T-helper 2 cell treated with Interferon-gamma antibody and Interleukin-4, amounts not matched to agents 100 ng/mL and 5 ng/mL, for 36 hours (primary cell): ENCODE measurements at regions not wholly inside any gene's neighbourhood (a gene's known extent, or its start where the extent isn't known, plus 50 kb on each side); places are given as distances from the start of the nearest gene placed in this dataset.
"Not testable (repeated sequence)": the region's sequence is repeated elsewhere in the genome, so short reads cannot be mapped to it uniquely, and the experiment has no call there.

Experiments used
- intact Hi-C: fragments of 100-400 bp; cut with micrococcal nuclease; formaldehyde crosslinking; loops from one replicate; pipeline ENCODE4 v1.15.1; 2023

DNA sequence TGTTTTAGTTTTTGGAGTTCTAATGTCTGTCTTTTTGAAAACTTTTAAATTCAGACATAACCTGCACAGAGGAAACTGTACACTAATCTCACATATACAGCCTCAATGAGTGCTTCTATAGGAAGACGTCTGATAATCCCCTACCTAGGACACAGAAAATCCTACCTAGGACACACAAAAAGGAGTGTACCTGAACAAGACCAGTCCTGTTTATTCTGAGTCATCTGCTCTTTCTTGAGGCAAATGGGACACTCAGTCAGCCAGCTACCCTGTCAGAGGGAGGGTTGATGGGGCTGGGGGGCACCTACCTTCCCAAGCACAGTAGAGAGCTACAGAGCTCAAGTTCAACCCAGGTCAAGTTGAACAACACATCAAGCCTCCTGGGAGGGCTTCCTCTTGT, 346.6 kb upstream of the NCAM1 start:
- intact Hi-C loops, result no loop called here

DNA sequence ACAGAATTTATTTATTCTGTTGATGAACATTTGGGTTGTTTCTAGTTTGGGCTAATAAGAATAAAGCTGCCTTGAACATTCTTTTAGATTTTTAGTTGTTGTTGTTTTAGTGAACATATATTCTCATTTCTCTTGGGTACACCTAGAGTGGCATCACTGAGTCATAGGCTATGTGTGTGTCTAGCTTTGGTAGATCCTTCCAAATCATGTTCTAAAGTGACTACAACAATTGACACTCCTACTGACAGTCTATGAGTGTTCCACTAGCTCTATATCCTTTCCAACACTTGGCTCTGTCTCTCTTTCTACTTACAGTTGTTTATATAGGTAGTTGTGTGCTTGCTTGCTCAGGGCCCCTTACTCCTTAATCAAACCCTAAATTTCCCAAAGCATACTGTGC, 346.0 kb upstream of the NCAM1 start:
- intact Hi-C loops, result no loop called here

- intact Hi-C loops, result no loop called here
Measured at GRCh38 chr11:112615891-112616290, 345.3 kb upstream of the NCAM1 start.

GRCh38 chr11:112616327-112617097, 344.7 kb upstream of the NCAM1 start:
- intact Hi-C loops, result no loop called here

DNA sequence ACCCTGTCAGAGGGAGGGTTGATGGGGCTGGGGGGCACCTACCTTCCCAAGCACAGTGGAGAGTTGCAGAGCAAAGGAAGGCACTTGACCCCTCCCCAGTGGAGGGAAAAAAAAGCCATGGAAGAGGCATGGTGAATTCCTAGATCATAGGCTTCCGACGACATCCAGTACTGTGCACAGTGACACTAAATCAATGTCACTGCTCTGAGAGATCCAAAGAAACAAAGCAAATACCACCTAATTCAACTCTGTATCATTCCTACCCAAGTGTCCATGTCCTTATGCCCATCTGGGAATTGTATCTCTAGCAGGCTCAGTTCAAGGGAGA, 344.2 kb upstream of the NCAM1 start:
- intact Hi-C loops, result no loop called here

DNA sequence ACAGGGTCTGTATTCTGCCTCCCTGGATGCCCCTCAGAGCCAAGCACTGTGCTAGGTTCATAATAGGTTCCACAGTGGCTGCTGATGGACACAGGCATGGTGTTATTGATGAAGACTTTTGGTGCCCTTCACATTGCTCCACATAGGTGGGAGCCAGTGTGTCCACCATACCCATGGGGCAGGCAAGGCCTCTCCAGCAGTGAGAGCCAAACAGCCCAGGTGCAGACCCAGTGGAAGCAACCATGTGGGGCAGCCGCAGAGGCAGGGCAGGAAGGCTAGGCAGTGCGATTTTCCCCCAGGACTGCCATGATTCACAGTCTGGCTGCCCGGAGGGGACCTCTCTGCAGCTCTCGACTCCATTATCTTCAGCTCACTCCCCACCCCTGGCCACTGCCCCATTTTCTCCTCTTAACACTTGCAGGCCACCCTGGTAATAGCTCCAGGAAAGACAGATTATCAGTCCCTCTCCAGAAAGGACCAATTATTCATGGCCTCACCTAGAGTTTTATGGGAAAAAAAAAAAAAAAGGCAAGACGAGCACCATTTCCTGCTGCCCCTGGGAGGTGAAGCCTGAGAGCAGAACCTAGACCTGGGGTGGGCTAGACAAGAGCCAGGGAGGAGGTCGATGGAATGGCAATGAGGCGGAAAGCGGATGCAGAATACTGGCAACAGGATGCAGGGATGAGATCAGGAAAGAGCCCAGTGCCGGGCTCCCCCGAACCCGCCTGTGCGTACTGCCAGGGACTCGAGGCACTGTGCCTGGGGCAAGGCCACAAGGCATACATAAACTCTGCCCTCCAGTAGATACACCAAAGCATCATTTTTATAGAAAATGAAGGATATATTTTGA, 343.0 kb upstream of the NCAM1 start:
- intact Hi-C loops, result no loop called here

DNA sequence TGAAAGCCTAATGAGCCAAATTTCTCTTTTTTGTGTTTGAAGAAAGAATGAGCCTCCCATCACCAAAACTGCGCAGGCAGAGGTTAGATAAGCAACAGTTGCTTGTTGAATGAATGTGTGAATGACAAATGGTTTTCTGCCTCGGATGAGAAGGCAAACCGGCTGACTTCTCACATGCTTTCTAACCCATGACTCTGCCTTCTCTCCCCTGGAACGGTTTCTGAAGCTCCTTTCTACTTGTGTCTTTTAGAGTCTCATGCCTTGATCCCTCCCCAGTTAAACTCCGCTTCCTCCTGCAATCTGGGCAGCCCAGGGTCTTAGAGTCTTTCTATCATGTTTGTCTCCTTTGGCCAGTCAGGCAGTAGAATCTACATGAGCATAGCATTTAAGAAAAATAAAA, 342.1 kb upstream of the NCAM1 start:
- intact Hi-C loops, result no loop called here

GRCh38 chr11:112620621-112621394, 340.4 kb upstream of the NCAM1 start:
- intact Hi-C loops, result no loop called here

DNA sequence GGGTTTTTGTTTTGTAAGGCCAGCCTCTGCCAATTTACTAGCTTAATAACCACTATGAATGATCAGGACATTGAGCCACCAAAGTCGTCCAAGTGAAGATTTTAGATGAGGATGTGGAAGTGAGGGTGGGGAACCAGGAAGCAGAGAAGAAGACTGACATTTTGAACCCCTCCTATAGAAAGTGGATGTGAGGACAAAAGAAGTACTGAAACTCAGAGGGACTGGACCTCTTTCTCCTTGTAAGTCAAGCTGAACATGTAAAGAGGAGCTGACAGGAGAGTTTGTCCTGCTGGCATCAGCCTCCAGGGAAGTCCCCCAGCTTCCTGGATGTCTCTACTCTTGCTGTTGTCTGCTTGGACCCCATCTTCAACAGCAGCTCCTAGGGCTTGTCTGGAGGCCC, 338.2 kb upstream of the NCAM1 start:
- intact Hi-C loops, result no loop called here

GRCh38 chr11:112624431-112624830, 336.8 kb upstream of the NCAM1 start:
- intact Hi-C loops, result no loop called here

DNA sequence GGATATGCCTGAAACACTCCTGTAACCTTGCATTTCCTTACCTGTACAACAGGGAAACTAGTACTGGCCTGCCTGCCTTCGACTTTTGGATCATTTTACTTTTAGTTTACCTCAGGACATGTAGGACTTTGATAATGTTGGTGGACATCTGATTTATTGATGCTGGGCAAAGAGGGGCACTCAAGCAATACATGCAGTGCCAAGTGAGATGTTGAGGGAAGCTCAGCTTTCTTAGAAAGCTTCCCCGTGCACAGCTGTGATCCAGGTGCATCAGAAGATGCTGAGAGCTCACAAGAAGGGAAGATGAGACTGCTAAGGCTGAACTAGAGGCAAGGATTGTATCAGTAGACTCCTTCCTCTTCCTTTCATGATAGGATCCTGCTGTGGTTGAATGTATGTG, 336.2 kb upstream of the NCAM1 start:
- intact Hi-C loops, result not testable (repeated sequence)

GRCh38 chr11:112625814-112626213, 335.4 kb upstream of the NCAM1 start:
- intact Hi-C loops, result no loop called here

GRCh38 chr11:112626731-112627130, 334.5 kb upstream of the NCAM1 start:
- intact Hi-C loops, result no loop called here

- intact Hi-C loops, result no loop called here
Measured at GRCh38 chr11:112627588-112628045, 333.6 kb upstream of the NCAM1 start.

GRCh38 chr11:112628676-112629075, 332.5 kb upstream of the NCAM1 start:
- intact Hi-C loops, result no loop called here

DNA sequence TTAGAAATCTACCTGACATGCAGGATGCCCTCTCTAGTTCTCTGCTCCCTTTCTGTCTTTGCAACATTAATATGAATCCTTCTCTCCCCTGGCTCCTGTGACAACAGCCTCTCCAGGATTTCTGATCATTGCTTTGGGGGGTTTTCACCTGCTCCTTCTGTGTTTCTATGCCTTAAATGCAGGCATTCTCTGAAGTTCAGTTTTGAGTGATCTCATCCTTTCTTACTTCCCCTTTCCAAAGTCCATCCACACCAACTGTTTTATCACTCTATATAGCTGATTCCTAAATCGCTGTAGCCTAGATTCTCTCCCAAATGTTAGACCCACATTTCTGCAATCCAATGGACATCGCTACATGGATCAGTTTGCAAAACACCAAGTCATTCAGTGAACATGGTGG, 330.7 kb upstream of the NCAM1 start:
- intact Hi-C loops, result no loop called here

DNA sequence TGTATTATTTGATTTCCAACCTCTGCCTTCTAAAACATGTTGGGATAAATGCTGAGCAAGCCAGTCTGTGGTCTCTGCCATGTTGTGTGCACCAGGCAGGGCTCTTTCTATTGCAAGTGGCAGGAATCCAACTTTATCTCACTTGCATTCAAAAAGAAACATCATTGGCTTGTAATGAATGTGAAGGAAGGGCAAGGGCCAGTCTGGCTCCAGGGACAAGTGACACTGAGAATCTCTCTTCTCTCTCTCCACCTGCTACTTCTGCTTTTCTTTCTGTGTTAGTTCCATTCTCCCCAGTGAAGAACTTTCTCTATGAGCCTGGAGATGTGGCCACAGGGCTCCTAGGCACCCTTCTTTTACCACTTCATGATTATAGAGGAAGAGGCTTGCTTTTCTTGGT, 329.9 kb upstream of the NCAM1 start:
- intact Hi-C loops, result no loop called here

GRCh38 chr11:112632866-112633505, 328.2 kb upstream of the NCAM1 start:
- intact Hi-C loops, result no loop called here

- intact Hi-C loops, result no loop called here
Measured at GRCh38 chr11:112634551-112634950, 326.7 kb upstream of the NCAM1 start.

- intact Hi-C loops, result no loop called here
Measured at GRCh38 chr11:112634995-112635737, 326.1 kb upstream of the NCAM1 start.

- intact Hi-C loops, result no loop called here
Measured at GRCh38 chr11:112637076-112637475, 324.1 kb upstream of the NCAM1 start.
